Stimulated activated memory B cell treated with anti-CD40 and anti-IgM and Interleukin-4, amounts not matched to agents 10 μg/mL and 1 μg/mL and 100 μg/mL, for 72 hours (primary cell): ENCODE measurements at regions not wholly inside any gene's neighbourhood (a gene's known extent, or its start where the extent isn't known, plus 50 kb on each side); places are given as distances from the start of the nearest gene placed in this dataset.

Source experiments
- ATAC-seq: fragments of 150-1000 bp; cut with Tn5 transposase; 2 replicates; pipeline ENCODE4 v1.10.0; 2021
- H3K27ac Mint-ChIP-seq: one replicate; pipeline ENCODE4 v1.8.0; 2022; ENCODE audit warnings: mild to moderate bottlenecking, mixed read lengths
- H3K27me3 Mint-ChIP-seq: one replicate; pipeline ENCODE4 v1.8.0; 2022; ENCODE audit warnings: mixed read lengths
- H3K36me3 Mint-ChIP-seq: one replicate; pipeline ENCODE4 v1.8.0; 2022; ENCODE audit warnings: mixed read lengths
- H3K4me1 Mint-ChIP-seq: one replicate; pipeline ENCODE4 v1.8.0; 2022; ENCODE audit warnings: mixed read lengths
- H3K4me3 Mint-ChIP-seq: one replicate; pipeline ENCODE4 v1.8.0; 2022; ENCODE audit warnings: mild to moderate bottlenecking, moderate library complexity, mixed read lengths
- H3K9me3 Mint-ChIP-seq: one replicate; pipeline ENCODE4 v1.8.0; 2022; ENCODE audit warnings: mixed read lengths

DNA sequence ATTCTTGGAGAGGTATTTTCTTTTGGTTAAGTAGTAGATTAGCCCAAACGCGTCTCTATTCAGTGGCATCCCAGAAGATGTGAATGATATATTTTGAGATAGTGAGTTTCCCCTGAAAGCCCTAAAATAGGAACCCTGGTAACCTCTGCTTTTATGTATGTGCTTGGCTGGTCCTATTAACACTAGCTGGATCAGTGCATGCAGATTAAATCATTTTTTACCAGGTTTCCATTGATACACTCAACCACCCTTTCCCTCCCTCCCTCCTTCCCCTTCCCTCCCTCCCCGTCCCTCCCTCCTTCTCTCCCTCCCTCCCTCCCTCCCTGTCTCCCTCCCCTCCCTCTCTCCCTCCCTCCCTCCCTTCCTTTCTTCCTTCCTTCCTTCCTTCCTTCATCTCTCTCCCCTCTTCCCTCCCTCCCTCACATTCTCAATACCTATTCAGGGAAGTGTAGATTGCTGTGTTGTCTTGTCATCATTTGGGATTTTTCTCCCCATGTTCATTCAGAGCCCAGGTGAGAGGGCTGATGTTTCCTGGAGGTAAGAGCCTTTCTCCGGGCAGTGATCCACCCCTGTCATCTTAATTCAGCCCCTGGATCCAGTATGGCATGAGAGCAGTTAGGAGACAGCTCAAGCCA, 406.8 kb downstream of the PRDM2 start:
- ATAC-seq, result no peak
- H3K27ac Mint-ChIP-seq, result no peak overlapping the region
- no peaks in the 10 kb centered on the region for H3K4me1 Mint-ChIP-seq
- H3K36me3 Mint-ChIP-seq, result no peaks in the 10 kb centered on the region
- no peaks in the 10 kb centered on the region for H3K9me3 Mint-ChIP-seq
- H3K27me3 Mint-ChIP-seq, result peaks cover 18% of the 10 kb centered on the region
- H3K4me3 Mint-ChIP-seq, result no peak overlapping the region

DNA sequence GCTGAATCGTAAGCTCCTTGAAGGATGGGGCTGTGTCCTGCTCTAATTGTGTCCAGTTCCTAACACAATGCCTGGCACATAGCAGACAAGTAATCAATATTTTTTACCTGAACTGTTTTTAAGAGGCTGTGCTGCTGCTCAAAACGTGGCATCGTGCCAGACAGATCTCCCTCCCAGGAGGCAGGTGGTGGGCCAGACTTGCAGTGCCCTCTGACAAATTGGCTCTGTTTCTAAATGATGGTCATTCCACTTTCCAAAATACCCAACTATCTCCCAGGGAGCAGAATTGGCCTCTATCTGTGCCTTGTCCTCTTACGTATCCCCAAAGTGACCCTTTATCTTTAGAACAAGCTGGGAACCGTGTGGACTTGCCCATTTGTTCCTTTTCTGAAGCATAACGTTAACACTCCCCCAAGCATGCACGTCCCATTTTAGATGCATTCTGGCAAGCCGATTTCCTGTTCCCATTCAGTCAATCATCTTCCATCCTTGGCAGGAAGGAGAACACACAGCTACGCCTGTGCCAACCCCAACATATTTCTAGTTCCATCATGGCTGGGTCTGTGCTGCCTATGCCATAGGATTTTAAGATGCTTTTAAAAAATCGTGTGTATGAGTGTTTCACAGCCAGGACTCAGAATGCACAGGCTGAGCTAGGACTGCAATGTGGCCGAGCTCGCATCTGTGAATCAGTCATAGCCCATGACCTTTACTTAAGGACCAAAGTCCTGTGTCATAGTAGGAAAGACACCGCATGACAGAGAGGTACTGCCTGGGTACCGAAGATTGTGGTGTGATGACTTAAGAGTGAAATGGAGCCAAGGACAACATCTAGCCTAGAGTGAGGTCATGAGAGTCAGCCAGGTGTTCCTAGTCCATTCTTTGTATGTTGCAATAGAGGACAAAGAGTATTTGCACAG, 408.6 kb downstream of the PRDM2 start:
- no peak overlapping the region for H3K4me3 Mint-ChIP-seq
- H3K4me1 Mint-ChIP-seq, result no peaks in the 10 kb centered on the region
- no peak for ATAC-seq
- no peaks in the 10 kb centered on the region for H3K36me3 Mint-ChIP-seq
- no peaks in the 10 kb centered on the region for H3K9me3 Mint-ChIP-seq
- H3K27ac Mint-ChIP-seq, result no peak overlapping the region
- H3K27me3 Mint-ChIP-seq, result peaks cover 26% of the 10 kb centered on the region

DNA sequence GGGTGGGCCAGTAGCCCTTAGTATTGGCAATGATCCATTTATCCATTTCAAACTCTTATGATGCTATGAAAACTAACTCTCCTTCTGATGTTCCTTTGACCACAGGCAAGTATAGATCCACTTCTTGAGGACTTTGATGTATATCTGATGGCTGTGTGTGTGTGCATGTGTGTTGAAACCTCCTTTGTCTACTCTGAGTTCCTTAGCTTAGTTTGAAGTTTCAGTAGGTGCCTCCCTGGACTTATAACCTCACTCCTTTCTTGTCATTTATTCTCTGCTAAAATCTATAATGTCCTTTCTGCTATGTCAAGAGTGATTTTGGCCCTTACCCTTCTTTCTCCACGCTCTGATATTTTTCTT, 409.3 kb downstream of the PRDM2 start:
- H3K9me3 Mint-ChIP-seq, result no peaks in the 10 kb centered on the region
- no peak overlapping the region for H3K27ac Mint-ChIP-seq
- ATAC-seq, result no peak
- H3K36me3 Mint-ChIP-seq, result no peaks in the 10 kb centered on the region
- no peak overlapping the region for H3K4me3 Mint-ChIP-seq
- H3K4me1 Mint-ChIP-seq, result no peaks in the 10 kb centered on the region
- H3K27me3 Mint-ChIP-seq, result peaks cover 30% of the 10 kb centered on the region

DNA sequence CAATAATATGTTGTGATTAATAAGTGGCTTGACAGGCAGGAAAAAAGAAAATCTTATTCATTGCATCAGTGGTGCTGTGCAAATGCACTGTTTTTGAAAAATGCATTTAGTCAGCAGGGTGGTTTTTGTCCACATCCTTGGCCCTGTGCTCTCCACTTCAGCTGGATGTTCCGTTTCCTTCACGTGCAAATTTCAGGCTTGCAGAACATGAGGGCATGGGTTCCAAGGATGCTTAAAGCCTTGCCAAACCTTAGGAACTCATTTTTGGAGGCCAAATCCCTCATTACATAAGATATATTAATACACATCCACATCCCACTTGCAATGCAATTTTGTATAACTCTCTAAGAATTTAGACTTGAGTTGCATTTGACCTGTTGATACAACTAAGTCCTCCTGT, 410.1 kb downstream of the PRDM2 start:
- no peaks in the 10 kb centered on the region for H3K9me3 Mint-ChIP-seq
- peaks cover 37% of the 10 kb centered on the region for H3K27me3 Mint-ChIP-seq

DNA sequence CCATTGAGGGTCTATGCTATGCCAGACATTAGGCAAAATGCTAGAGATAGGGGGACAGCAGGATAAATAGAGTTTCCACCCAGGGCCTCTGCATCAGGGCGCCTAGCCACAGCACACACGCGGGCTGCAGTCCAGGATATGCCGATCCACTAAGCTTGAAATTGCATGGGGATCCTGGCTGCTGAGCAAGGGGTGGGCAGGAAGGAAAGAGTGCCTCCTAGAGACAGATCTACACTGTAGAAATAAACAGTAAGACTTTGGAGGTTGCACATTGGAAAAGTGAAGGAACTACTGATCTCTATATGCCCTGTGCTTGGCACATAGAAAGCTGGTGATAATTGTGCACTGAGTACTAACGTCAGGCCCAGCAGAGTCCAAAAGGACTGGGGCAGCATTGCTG, 411.1 kb downstream of the PRDM2 start:
- ATAC-seq, result no peak
- H3K36me3 Mint-ChIP-seq, result no peaks in the 10 kb centered on the region
- no peak overlapping the region for H3K4me3 Mint-ChIP-seq
- H3K9me3 Mint-ChIP-seq, result no peaks in the 10 kb centered on the region
- no peak overlapping the region for H3K27ac Mint-ChIP-seq
- no peaks in the 10 kb centered on the region for H3K4me1 Mint-ChIP-seq
- H3K27me3 Mint-ChIP-seq, result peaks cover 35% of the 10 kb centered on the region

More for the DNA sequence above, 410.1 kb downstream of the PRDM2 start:
- no peaks in the 10 kb centered on the region for H3K4me1 Mint-ChIP-seq
- ATAC-seq, result no peak
- H3K4me3 Mint-ChIP-seq, result no peak overlapping the region
- H3K36me3 Mint-ChIP-seq, result no peaks in the 10 kb centered on the region
- H3K27ac Mint-ChIP-seq, result no peak overlapping the region

DNA sequence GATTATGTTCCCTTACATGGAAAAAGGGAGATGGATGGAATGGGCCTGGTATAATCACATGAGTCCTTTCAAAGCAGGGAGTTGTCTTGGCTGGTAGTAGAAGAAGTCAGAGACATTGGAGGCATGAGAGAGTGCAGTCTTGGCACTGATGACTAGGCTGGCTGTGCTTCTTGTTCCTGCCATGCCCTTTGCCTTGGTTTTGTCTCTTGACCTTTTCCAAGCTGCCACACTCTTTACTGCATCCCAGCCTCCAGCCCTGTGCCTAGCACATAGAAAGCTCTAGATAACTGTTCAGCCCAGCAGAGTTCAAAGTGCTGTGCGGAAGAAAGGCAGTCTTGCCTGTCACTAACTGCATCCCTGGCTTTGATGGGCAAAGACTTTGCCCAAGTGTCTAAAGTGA, 412.6 kb downstream of the PRDM2 start:
- Mint-ChIP-seq H3K27ac (no peak overlapping the region), H3K4me3 (no peak overlapping the region), H3K36me3 (no peaks in the 10 kb centered on the region), H3K4me1 (no peaks in the 10 kb centered on the region), H3K27me3 (peaks cover 20% of the 10 kb centered on the region), H3K9me3 (no peaks in the 10 kb centered on the region)
- no peak for ATAC-seq

DNA sequence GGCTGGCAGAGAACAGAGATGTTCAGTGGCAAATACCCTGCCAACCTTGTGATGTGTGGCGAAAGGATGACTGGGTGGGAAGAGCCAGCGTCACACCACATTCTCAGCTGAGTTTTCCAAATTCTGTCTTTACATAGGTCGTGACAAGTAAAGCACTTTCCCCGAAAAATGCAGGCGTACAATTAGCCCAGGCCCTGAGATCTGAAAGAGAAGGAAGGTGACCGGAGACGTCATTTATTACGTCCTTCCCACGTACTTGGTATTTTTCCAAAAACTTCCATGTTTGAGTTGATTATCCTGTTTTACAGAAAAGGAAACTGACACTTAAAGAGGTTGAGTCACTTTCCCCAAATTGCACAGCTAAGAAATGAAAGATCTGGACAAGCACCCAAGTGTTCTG, 413.3 kb downstream of the PRDM2 start:
- Mint-ChIP-seq H3K4me1 (no peaks in the 10 kb centered on the region), H3K36me3 (no peaks in the 10 kb centered on the region), H3K4me3 (no peak overlapping the region), H3K9me3 (no peaks in the 10 kb centered on the region), H3K27me3 (peaks cover 20% of the 10 kb centered on the region), H3K27ac (no peak overlapping the region)
- ATAC-seq, result no peak

DNA sequence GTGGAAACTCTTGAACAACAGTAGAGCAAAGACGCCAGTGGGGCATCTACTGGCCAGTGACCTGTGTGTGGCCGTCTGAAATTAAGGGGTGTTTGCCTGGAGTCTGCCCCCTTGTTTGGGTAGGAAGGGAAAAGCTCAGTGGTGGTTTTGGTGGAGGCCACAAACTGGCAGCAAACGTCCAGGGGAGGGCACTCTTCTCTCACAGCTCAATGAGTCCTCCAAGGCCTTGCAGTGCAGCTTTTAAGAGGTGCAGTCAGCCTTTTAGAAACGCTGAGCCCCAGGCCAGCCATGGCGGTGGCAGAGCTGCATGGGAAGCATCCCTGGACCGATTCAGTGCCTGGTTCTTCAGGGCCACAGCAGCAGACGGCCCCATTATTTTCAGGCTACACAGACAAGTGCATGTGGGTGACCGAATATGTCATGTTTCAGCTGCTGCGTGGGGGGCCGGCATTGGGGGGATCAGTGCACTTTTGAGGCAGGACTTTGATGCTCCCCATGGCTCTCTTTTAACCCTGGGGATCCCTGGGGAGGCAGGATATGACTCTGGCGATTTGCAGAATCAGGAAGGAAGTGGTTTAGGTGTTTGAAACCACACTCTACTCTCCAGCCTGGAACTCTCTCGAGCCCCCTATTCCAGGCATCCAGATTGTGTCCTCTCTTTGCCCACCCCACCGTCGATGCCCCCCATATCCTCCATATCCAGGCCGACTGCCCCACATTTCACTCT, 414.0 kb downstream of the PRDM2 start:
- H3K27me3 Mint-ChIP-seq, result peaks cover 20% of the 10 kb centered on the region

DNA sequence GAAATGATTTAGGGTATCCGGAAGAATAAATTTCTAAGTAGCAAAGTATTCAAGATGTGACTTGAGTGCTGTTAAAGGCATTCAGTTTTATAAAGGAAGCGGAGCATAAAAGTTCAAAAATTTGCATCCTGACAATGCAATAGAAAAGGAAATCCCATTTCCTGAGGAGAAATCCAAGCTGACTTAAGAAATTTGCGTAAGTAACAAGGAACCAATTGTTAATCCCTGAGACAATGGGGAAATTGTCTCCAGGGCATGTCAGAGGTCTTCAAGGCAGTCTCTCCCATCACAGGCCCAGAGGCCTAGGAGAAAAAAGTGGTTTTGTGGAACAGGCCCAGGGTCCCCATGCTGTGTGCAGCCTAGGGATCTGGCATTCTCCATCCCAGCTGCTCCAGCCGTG, 416.0 kb downstream of the PRDM2 start:
- Mint-ChIP-seq H3K4me1 (no peaks in the 10 kb centered on the region), H3K9me3 (peaks cover 2% of the 10 kb centered on the region), H3K4me3 (no peak overlapping the region), H3K36me3 (no peaks in the 10 kb centered on the region), H3K27me3 (peaks cover 27% of the 10 kb centered on the region), H3K27ac (no peak overlapping the region)
- ATAC-seq, result no peak

More for the DNA sequence above, 414.0 kb downstream of the PRDM2 start:
- Mint-ChIP-seq H3K36me3 (no peaks in the 10 kb centered on the region), H3K27ac (no peak overlapping the region), H3K9me3 (no peaks in the 10 kb centered on the region), H3K4me3 (no peak overlapping the region), H3K4me1 (no peaks in the 10 kb centered on the region)
- no peak for ATAC-seq

DNA sequence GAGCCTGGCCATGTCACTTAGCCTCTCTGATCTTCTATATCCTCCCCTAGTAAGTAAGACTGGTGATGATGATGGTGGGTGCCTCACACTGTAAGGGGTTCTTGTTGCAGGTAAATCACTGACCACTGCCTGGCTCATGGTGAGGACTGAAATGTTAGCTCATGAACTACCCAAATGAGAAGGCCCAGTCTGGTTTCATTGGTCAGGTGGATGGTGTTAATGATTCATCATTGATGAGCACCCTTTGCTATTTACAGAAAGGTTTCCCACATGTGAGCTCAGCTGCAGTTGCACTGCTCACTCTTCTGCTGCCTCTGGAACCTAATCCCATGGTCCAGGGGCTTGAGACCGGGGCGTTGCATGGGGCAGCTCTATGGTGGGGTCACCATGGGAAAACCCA, 417.7 kb downstream of the PRDM2 start:
- Mint-ChIP-seq H3K27ac (no peak overlapping the region), H3K4me1 (no peaks in the 10 kb centered on the region), H3K36me3 (no peaks in the 10 kb centered on the region), H3K27me3 (peaks cover 21% of the 10 kb centered on the region), H3K9me3 (peaks cover 2% of the 10 kb centered on the region), H3K4me3 (no peak overlapping the region)
- no peak for ATAC-seq

DNA sequence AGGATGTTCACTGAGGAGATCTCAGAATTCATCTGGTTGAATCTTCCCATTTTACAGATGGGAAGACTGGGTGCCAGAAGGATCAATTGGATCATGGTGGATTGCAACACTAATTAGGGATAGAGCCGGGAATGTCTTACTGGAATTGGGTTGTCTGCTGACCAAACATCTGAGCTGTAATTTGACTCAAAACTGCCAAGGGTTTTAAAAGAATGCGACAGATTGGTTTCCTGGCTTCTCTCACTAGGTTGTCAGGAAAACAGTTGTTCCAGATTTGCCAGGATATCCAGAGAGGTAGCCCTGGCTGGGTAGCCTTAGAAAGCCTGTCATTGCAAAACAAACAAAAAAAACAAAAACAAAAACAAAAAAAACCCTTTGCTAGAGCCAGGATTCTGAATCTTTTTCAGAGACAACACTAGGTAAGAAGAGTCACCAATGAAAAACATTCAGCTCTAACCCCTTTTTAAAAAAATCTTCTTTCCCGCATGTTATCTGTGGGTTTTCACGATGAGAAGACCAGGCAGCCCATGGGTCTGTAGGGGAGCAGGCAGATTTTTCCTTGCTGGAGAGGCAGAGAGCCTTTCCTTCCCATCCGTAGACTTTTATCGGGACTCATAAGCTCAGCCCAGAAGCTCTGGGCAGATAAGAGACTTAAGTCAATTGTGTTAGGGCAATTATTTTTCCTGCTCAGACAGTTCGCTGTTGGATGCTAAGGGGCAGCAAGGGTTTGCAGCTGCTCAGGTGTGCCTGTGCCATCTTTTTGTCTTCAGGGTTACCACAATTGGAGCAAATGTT, 418.9 kb downstream of the PRDM2 start:
- H3K4me1 Mint-ChIP-seq, result no peaks in the 10 kb centered on the region
- peaks cover 26% of the 10 kb centered on the region for H3K27me3 Mint-ChIP-seq
- ATAC-seq, result no peak
- H3K36me3 Mint-ChIP-seq, result no peaks in the 10 kb centered on the region
- no peak overlapping the region for H3K4me3 Mint-ChIP-seq
- H3K27ac Mint-ChIP-seq, result no peak overlapping the region
- H3K9me3 Mint-ChIP-seq, result peaks cover 2% of the 10 kb centered on the region

DNA sequence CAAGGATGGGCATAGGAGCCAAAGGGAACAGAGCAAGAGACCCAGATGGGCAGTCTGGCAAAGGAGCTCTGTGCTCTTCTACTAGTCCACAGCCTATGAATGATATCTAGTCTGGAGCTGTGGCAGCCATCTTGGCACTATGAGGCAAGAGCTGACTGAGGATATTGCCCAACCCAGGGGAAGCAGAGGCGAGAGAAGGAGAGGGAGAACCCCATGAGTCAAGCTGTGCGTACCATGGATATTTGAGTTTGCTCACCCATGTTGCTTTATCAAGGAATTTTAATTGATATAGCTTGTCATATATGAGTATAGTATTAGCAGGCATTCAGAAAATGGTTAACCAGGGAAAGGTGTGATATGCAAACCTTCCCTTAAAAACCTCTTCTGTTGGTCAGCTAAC, 420.9 kb downstream of the PRDM2 start:
- no peak for ATAC-seq
- Mint-ChIP-seq H3K27me3 (peaks cover 20% of the 10 kb centered on the region), H3K36me3 (no peaks in the 10 kb centered on the region), H3K4me3 (no peak overlapping the region), H3K9me3 (peaks cover 2% of the 10 kb centered on the region), H3K4me1 (no peaks in the 10 kb centered on the region), H3K27ac (no peak overlapping the region)

DNA sequence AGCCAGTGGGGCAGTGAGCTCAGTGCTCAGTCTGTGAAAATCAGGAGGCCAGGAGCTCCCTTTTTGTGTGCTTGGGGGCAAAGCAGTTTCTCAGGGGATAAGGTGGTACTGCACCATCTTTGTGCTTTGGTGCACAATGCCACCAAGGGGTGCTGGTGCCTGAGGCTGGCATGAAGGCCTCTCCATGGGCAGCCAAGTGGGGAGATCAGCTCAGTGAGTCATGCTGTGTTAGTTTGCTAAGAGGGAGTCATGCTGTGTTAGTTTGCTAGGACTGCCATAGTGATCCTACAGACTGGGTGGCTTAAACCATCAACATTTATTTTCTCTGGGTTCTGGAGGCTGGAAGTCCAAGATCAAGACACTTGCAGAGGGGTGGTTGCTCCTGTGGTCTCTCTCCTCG, 428.1 kb downstream of the PRDM2 start:
- no peaks in the 10 kb centered on the region for H3K36me3 Mint-ChIP-seq
- no peaks in the 10 kb centered on the region for H3K4me1 Mint-ChIP-seq
- H3K27me3 Mint-ChIP-seq, result peaks cover 21% of the 10 kb centered on the region
- ATAC-seq, result no peak
- H3K9me3 Mint-ChIP-seq, result no peaks in the 10 kb centered on the region
- H3K27ac Mint-ChIP-seq, result no peak overlapping the region
- no peak overlapping the region for H3K4me3 Mint-ChIP-seq

DNA sequence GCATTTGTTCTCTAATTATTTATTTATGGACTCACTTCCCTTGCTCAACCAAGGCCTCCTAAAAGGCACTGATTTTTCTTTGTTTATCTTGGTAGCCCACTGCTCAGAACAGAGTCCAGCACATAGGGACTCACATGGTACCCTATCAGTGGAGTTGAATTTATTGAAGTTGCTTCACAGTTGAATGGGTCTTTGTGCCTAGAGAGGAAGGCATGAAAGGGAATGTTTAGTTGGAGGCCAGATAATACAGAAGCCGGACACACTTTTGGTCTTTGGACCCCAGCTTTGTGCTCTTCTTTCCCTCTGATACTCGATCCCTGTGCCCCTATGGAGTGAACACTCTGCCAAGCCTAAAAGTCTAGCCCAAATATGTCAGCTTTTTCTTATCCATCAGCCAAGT, 429.0 kb downstream of the PRDM2 start:
- H3K27me3 Mint-ChIP-seq, result peaks cover 15% of the 10 kb centered on the region

DNA sequence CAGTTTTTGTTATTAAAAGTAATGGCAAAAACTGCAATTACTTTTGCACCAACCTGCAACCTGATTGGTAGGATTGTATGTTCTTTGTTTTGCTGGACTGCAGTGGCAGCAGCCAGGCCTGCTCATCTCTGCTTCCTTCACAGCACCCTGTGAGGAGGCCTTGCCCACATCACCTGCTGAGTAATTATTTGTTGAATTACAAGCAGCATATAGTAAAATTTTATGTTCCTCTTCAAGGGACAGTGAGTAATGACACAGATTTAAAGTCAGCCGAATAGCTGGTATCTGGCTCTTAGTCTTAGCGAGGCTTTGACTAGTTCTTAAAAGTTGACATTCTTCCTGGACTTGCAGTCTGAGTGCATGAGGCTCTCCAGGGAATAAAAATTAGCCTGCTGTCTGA, 435.1 kb downstream of the PRDM2 start:
- Mint-ChIP-seq H3K4me3 (no peak overlapping the region), H3K4me1 (no peaks in the 10 kb centered on the region), H3K9me3 (no peaks in the 10 kb centered on the region), H3K27ac (no peak overlapping the region), H3K27me3 (peaks cover 12% of the 10 kb centered on the region), H3K36me3 (no peaks in the 10 kb centered on the region)
- ATAC-seq, result no peak

More for the DNA sequence above, 429.0 kb downstream of the PRDM2 start:
- Mint-ChIP-seq H3K9me3 (no peaks in the 10 kb centered on the region), H3K4me3 (no peak overlapping the region), H3K4me1 (no peaks in the 10 kb centered on the region), H3K27ac (no peak overlapping the region), H3K36me3 (no peaks in the 10 kb centered on the region)
- ATAC-seq, result no peak
